ENCODE measurements at regions not wholly inside any gene's neighbourhood (a gene's known extent, or its start where the extent isn't known, plus 50 kb on each side); places are given as distances from the start of the nearest gene placed in this dataset.

DNA sequence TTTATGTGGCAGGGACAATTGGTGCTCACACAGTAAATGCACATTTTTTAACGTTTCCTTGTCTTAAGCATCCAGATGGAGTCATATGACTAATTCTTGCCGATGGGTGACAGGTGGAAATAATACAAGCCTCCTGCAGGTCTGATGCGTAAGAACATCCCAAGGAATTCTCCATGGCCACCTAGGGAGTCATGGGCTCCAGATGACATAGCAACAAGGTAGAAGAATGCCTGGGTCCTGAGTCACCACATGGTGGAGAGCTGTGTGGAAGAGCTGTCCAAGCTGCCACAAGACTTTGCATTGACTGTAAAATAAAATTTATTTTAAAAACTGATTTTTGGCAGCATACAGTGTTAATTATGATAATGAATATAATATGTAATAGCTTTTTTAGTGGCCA lies 77.0 kb upstream of the MAP3K7 start:
- Histone ChIP-seq H4K20me1 (no peaks in the 10 kb centered on the region), H3K4me1 (no peaks in the 10 kb centered on the region), H3K4me2 (no peak overlapping the region), H3K4me3 (no peak overlapping the region), H3K9ac (no peak overlapping the region), H3K36me3 (no peaks in the 10 kb centered on the region), H3K27me3 (no peaks in the 10 kb centered on the region), H3K27ac (no peak overlapping the region), H3K9me3 (replicated peaks in 1 of 11) (no peaks in the 10 kb centered on the region)
- TF ChIP-seq Cebpa-rat (IDR thresholded peaks at IDR 0.05) = no peak

DNA sequence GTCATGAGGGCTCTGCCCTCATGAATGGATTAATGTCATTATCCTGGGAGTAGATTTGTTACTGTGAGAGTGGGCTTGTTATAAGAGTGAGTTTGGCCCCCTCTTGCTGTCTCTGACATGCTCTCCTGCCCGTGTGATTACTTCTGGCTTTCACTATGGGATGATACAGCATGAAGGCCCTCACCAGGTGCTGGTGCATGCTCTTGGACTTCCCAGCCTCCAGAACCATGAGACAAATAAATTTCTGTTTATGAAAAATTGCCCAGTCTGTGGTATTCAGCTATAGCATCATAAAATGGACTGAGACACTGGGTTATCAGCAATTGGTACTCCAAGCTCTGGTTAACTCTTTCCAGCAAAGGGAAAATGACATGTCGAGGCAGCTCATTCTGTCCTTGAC lies 76.2 kb upstream of the MAP3K7 start:
- H3K9ac ChIP-seq = no peak overlapping the region
- no peak overlapping the region for H3K4me3 ChIP-seq
- H3K27ac ChIP-seq = no peak overlapping the region
- H3K4me2 ChIP-seq = no peak overlapping the region
- H3K27me3 ChIP-seq = no peaks in the 10 kb centered on the region
- H4K20me1 ChIP-seq = no peaks in the 10 kb centered on the region
- TF ChIP-seq Cebpa-rat (IDR thresholded peaks at IDR 0.05) = no peak
- no peaks in the 10 kb centered on the region for H3K9me3 ChIP-seq (replicated peaks in 1 of 11)
- no peaks in the 10 kb centered on the region for H3K4me1 ChIP-seq
- no peaks in the 10 kb centered on the region for H3K36me3 ChIP-seq

DNA sequence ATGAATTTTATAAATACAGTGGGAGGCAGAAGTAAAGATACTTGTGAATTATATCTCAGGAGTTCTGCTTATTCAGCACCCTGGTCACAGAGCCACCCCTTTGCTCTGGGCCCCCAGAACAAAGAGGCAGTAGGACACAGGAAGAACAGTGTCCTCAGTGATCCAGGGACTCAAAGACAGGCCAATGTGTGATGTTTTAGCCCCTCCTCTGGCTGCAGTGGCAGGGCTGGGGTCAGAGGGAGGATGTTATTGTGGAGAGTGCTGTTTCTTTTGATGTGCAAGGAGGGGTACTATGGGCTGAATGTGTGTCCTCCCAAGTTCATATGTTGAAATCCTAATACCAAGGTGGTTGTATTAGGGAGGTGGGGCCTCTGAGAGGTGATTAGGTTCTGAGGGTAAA lies 74.1 kb upstream of the MAP3K7 start:
- Histone ChIP-seq H3K9me3 (replicated peaks in 1 of 11) (no peaks in the 10 kb centered on the region), H3K27me3 (no peaks in the 10 kb centered on the region), H3K4me1 (no peaks in the 10 kb centered on the region), H4K20me1 (no peaks in the 10 kb centered on the region), H3K27ac (no peak overlapping the region), H3K36me3 (no peaks in the 10 kb centered on the region), H3K4me2 (no peak overlapping the region), H3K4me3 (no peak overlapping the region), H3K9ac (no peak overlapping the region)
- TF ChIP-seq Cebpa-rat (IDR thresholded peaks at IDR 0.05) = no peak

DNA sequence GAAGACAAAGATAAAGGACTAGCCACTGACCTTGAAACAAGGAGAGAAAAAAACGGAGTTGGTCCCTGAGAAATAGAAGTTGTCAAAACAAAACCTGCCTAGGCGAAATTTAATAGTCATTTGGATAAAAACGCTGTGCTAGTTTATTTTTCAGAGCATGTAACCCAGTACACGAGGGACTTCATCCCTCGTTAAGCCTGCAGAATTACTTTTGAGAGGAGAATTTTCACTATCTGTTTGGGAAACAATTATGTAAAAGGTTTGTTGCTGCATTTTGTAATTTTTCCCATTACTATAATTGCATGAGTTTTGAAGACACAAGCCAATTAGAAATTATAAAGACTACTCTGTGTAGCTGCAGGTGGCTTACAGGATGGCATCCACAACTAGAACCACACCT lies 71.6 kb upstream of the MAP3K7 start:
- Histone ChIP-seq H3K4me3 (no peak overlapping the region), H3K9ac (no peak overlapping the region), H3K4me1 (no peaks in the 10 kb centered on the region), H4K20me1 (no peaks in the 10 kb centered on the region), H3K4me2 (no peak overlapping the region), H3K27me3 (no peaks in the 10 kb centered on the region), H3K9me3 (replicated peaks in 1 of 11) (no peaks in the 10 kb centered on the region), H3K36me3 (no peaks in the 10 kb centered on the region), H3K27ac (no peak overlapping the region)
- no peak for TF ChIP-seq Cebpa-rat (IDR thresholded peaks at IDR 0.05)

DNA sequence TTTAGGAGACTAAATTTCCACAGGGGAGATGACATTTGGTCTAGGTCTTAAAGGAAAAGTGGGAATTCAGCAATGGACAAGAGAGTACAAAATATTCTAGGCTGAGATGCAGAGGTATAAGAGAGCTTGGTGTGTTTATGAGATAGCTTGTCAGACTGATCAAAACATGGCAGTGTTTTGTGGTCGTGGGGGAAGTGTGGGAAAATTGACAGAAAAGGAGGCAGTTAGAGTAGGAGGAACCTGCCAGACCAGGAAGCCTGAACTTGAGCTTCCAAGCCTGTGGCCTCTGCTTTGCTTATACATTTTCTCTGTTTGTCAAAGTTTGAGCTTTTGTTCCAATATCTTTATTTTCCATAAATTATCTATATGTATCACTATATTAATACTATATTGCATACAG lies 69.5 kb upstream of the MAP3K7 start:
- Histone ChIP-seq H3K9me3 (replicated peaks in 1 of 11) (no peaks in the 10 kb centered on the region), H3K9ac (no peak overlapping the region)
- TF ChIP-seq Cebpa-rat (IDR thresholded peaks at IDR 0.05) = no peak

DNA sequence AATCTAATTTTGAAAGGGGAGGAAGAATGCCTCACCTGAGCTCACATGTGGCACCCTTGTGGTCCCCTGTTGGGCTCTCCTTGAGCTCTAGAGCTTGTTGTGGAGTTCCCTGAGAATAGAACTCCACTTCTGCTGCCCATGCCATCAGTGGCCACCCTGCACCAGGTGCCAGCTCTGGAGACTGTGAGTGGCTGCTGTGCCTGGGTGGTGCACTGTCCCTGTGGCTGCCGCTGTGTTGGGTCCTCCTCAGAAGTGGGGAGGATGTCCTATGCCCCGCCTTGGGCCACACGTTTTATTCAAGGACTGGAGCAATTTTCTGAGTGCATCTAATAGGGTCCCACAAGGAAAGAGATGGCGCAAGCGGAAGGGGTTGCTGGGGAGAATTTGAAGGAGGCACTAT lies 67.9 kb upstream of the MAP3K7 start:
- H3K9ac ChIP-seq = no peak overlapping the region
- no peak overlapping the region for H3K4me3 ChIP-seq
- no peaks in the 10 kb centered on the region for H3K27me3 ChIP-seq
- no peak overlapping the region for H3K4me2 ChIP-seq
- no peaks in the 10 kb centered on the region for H3K4me1 ChIP-seq
- no peaks in the 10 kb centered on the region for H3K9me3 ChIP-seq (replicated peaks in 1 of 11)
- H4K20me1 ChIP-seq = no peaks in the 10 kb centered on the region
- TF ChIP-seq Cebpa-rat (IDR thresholded peaks at IDR 0.05) = no peak
- H3K36me3 ChIP-seq = no peaks in the 10 kb centered on the region
- no peak overlapping the region for H3K27ac ChIP-seq

More for the DNA sequence above, 69.5 kb upstream of the MAP3K7 start:
- H3K4me1 ChIP-seq = no peaks in the 10 kb centered on the region
- no peak overlapping the region for H3K4me2 ChIP-seq
- H3K4me3 ChIP-seq = no peak overlapping the region
- H4K20me1 ChIP-seq = no peaks in the 10 kb centered on the region
- no peaks in the 10 kb centered on the region for H3K36me3 ChIP-seq
- H3K27me3 ChIP-seq = no peaks in the 10 kb centered on the region
- H3K27ac ChIP-seq = no peak overlapping the region

DNA sequence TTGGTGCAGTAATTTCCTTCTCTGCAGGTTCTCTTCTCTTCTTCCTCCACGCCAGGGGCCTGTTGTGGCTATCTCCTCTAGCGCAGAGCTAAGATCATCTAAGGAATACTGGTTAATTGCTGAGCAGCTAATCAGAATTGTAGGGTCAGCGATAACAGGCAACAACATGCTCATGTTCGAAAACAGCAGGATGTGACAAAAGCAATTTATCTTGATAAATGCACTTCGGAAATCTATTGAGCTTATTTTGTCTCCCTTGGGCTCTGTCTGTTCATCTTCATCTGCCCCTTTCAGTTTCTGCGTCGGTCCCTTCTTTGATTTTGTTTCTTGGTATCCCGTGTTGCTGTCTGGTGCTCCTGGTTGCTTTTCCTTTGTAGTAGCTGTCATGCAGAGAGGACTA lies 67.3 kb upstream of the MAP3K7 start:
- no peak overlapping the region for H3K9ac ChIP-seq
- H3K9me3 ChIP-seq (replicated peaks in 1 of 11) = no peaks in the 10 kb centered on the region
- no peak for TF ChIP-seq Cebpa-rat (IDR thresholded peaks at IDR 0.05)

DNA sequence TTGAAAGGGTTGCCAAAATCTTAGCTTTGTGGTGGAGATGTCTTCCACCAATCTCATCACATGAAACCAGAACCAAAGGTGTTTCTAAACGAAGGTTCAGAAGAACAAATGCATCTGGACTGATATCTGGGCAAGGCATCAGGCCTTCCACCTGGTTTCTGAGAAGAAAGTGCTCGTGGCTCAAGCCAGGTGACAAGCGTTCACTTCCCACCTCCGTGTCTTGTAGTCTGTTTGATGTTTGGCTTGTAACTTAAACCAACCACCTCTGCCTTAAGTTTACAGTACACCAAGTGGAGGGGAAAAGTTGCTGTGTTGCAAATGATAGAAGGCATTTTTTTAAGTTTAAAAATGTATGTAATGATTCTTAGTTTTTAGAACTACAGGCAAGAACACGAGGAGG lies 66.9 kb upstream of the MAP3K7 start:
- no peak for TF ChIP-seq Cebpa-rat (IDR thresholded peaks at IDR 0.05)
- Histone ChIP-seq H3K4me1 (no peaks in the 10 kb centered on the region), H4K20me1 (no peaks in the 10 kb centered on the region), H3K36me3 (no peaks in the 10 kb centered on the region), H3K27me3 (no peaks in the 10 kb centered on the region), H3K4me2 (no peak overlapping the region), H3K9ac (no peak overlapping the region), H3K4me3 (no peak overlapping the region), H3K27ac (no peak overlapping the region), H3K9me3 (replicated peaks in 1 of 11) (no peaks in the 10 kb centered on the region)

More for the DNA sequence above, 67.3 kb upstream of the MAP3K7 start:
- H3K4me3 ChIP-seq = no peak overlapping the region
- no peaks in the 10 kb centered on the region for H4K20me1 ChIP-seq
- H3K27me3 ChIP-seq = no peaks in the 10 kb centered on the region
- H3K4me1 ChIP-seq = no peaks in the 10 kb centered on the region
- no peak overlapping the region for H3K4me2 ChIP-seq
- H3K36me3 ChIP-seq = no peaks in the 10 kb centered on the region
- H3K27ac ChIP-seq = no peak overlapping the region

DNA sequence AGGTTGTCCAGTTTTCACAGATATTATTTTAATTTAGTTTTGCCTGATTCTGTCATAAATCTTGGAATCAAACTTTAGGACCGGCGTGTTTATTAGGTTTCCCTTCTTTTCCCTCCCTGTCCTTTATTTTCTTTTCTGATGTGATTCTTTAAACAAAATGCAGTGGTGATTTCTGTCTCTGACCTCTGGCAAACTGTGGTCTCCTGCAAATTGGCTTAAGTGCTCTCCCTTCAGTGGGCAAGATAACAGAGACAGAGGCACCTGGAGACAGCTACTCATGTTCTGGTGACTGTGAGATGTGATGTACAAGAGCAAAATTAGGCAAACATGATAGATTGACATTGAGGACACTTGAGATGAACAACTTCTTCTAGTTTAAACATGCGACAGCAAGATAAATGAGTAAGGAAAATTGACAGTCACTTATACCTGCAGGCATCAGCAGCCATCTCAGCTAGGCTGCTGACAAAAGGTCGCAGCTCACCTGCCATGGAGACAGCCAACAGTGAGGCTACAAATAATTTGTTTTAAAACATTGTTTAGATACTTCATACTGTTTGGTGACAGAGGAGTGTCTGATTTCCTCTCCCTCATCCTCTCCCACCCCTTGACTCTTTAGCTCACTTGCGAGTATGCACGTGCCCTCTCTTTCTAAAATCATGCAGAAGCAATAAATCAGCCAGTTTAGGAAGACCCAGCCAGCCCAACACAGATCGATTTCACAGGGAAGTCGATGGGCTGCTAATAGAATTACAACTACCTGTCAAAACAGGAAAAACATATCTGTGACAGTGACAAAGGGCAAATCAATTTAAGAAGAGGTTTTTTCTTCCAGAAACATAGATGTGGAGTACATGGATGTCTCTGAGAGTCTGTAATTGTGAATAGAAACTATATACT lies 63.4 kb upstream of the MAP3K7 start:
- H3K36me3 ChIP-seq = no peaks in the 10 kb centered on the region

DNA sequence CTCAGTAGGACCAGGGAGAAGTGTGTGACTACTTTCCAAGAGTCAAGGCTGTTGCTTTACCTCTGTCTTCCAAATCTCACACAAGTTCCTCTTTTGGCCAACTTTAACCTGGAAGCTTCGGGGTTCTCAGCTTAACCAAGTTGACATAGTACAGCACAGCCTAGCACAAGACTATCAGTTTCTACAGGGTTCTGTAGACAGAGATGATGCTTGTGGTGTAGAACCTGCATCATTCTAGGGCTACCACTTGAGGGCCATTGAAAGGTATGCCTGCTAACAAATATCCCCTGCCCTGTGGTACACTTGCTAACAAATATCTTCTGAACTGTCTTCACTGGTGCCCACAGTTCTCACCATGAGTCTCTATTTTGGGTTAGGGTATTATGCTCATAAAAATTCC lies 62.0 kb upstream of the MAP3K7 start:
- Histone ChIP-seq H3K9ac (no peak overlapping the region), H3K4me3 (no peak overlapping the region), H3K36me3 (no peaks in the 10 kb centered on the region), H3K4me1 (no peaks in the 10 kb centered on the region), H4K20me1 (no peaks in the 10 kb centered on the region), H3K9me3 (replicated peaks in 1 of 11) (no peaks in the 10 kb centered on the region), H3K4me2 (no peak overlapping the region), H3K27me3 (no peaks in the 10 kb centered on the region), H3K27ac (no peak overlapping the region)
- no peak for TF ChIP-seq Cebpa-rat (IDR thresholded peaks at IDR 0.05)

More for the DNA sequence above, 63.4 kb upstream of the MAP3K7 start:
- no peak overlapping the region for H3K9ac ChIP-seq
- H4K20me1 ChIP-seq = no peaks in the 10 kb centered on the region
- no peak overlapping the region for H3K4me3 ChIP-seq
- no peak overlapping the region for H3K27ac ChIP-seq
- no peaks in the 10 kb centered on the region for H3K27me3 ChIP-seq
- H3K9me3 ChIP-seq (replicated peaks in 1 of 11) = no peaks in the 10 kb centered on the region
- H3K4me1 ChIP-seq = no peaks in the 10 kb centered on the region
- no peak overlapping the region for H3K4me2 ChIP-seq
- no peak for TF ChIP-seq Cebpa-rat (IDR thresholded peaks at IDR 0.05)

All from BLaER1 treated with 17β-estradiol and CSF1 and Interleukin-3, amounts not matched to agents 10 nM and 100 nM (cell line).